ENCODE measurements at regions not wholly inside any gene's neighbourhood (a gene's known extent, or its start where the extent isn't known, plus 50 kb on each side); places are given as distances from the start of the nearest gene placed in this dataset.

GRCh38 chr20:16201191-16201590 is 372.1 kb downstream of the KIF16B start (continued):
- TF ChIP-seq, protein P1, sequence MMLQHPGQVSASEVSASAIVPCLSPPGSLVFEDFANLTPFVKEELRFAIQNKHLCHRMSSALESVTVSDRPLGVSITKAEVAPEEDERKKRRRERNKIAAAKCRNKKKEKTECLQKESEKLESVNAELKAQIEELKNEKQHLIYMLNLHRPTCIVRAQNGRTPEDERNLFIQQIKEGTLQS (IDR thresholded peaks at IDR 0.05; ENCODE audit: borderline replicate concordance, extremely low read depth, low read depth, low read length): no peak

DNA sequence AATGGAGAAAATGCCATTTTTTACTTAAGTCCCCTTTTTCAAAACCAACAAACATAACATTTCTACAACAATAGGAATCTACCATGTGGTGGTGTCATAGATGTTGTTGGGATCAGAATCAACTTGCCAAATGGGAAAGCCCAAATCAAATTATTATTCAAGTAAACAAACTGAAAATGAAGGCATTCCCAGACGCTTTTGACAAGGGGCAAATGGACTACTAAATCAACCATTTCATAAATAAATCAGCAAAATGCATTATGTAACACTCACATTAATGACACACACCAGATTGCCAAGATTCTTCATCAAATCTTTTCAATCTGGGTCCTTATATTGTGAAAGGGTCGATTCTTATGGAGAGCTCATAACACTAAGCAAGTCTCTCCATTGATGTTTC is 375.6 kb downstream of the KIF16B start:
- H3K27ac ChIP-seq (ENCODE audit: control insufficient read depth, insufficient read depth): no peak overlapping the region
- no TSS peak for BruUV-seq (replicated peaks)
- WGBS (ENCODE audit: insufficient coverage, insufficient replicate concordance, low lambda C conversion rate, missing lambda C conversion rate): 0% methylated on average over 2 of the region's 2 CpGs
- ChIA-PET CTCF (no interaction called here), POLR2A (no interaction called here), SMC1A (ENCODE audit: uncharacterized antibody, unreplicated experiment) (no interaction called here), RAD21 (ENCODE audit: unreplicated experiment) (no interaction called here)
- H3K9ac ChIP-seq (ENCODE audit: control insufficient read depth, insufficient read depth, low read length): no peak overlapping the region
- H3K4me1 ChIP-seq (ENCODE audit: control insufficient read depth, insufficient read depth, low read length): no peaks in the 10 kb centered on the region
- in situ Hi-C loops (cut with MboI) (no loop called here), intact Hi-C loops (cut with micrococcal nuclease; ENCODE audit: unreplicated experiment) (no loop called here)
- no peaks in the 10 kb centered on the region for H3K79me2 ChIP-seq (ENCODE audit: control insufficient read depth, insufficient read depth, low read length)
- no peaks in the 10 kb centered on the region; the same call in 2 of the 3 replicates for H3K9me3 ChIP-seq (replicated peaks; ENCODE audit: control insufficient read depth, insufficient read depth, low read length)
- H3K4me3 ChIP-seq: no peak overlapping the region
- no peak overlapping the region for H2AFZ ChIP-seq (ENCODE audit: control insufficient read depth, low read depth, low read length)
- H3K36me3 ChIP-seq (ENCODE audit: control insufficient read depth in 2 of 2, insufficient read depth in 2 of 2, low read length in 1 of 2): no peaks in the 10 kb centered on the region
- FAIRE-seq: no peak
- no peak overlapping the region for H3K4me2 ChIP-seq (ENCODE audit: control insufficient read depth, insufficient read depth)
- no peaks in the 10 kb centered on the region for H3K27me3 ChIP-seq (replicated peaks in 1 of 2; ENCODE audit: control insufficient read depth in 2 of 2, insufficient read depth in 2 of 2, low read length in 1 of 2)
- no peak for DNase-seq (ENCODE audit: low read depth, low spot score)
- no peaks in the 10 kb centered on the region for H4K20me1 ChIP-seq (ENCODE audit: control insufficient read depth, insufficient read depth)
- no peak for ATAC-seq
- TF ChIP-seq CBX3 (IDR thresholded peaks at IDR 0.05; ENCODE audit: borderline replicate concordance, low read depth): no peak
- TF ChIP-seq KAT2A (conservative IDR thresholded peaks at IDR 0.05; ENCODE audit: control insufficient read depth, low read depth, low read length): no peak
- TF ChIP-seq, protein P2, sequence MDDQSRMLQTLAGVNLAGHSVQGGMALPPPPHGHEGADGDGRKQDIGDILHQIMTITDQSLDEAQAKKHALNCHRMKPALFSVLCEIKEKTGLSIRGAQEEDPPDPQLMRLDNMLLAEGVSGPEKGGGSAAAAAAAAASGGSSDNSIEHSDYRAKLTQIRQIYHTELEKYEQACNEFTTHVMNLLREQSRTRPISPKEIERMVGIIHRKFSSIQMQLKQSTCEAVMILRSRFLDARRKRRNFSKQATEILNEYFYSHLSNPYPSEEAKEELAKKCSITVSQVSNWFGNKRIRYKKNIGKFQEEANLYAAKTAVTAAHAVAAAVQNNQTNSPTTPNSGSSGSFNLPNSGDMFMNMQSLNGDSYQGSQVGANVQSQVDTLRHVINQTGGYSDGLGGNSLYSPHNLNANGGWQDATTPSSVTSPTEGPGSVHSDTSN (IDR thresholded peaks at IDR 0.05; ENCODE audit: insufficient replicate concordance, low read depth, low read length): no peak
- no peak for TF ChIP-seq SIN3A (IDR thresholded peaks at IDR 0.05; ENCODE audit: low read depth, low read length)

- RAD21 ChIA-PET (ENCODE audit: unreplicated experiment): no interaction called here
- Histone ChIP-seq H3K9ac (ENCODE audit: control insufficient read depth, insufficient read depth, low read length) (no peak overlapping the region), H3K27me3 (replicated peaks in 1 of 2; ENCODE audit: control insufficient read depth in 2 of 2, insufficient read depth in 2 of 2, low read length in 1 of 2) (no peaks in the 10 kb centered on the region), H4K20me1 (ENCODE audit: control insufficient read depth, insufficient read depth) (no peaks in the 10 kb centered on the region), H3K9me3 (replicated peaks; ENCODE audit: control insufficient read depth, insufficient read depth, low read length) (no peaks in the 10 kb centered on the region), H3K36me3 (ENCODE audit: control insufficient read depth in 2 of 2, insufficient read depth in 2 of 2, low read length in 1 of 2) (no peaks in the 10 kb centered on the region), H3K4me2 (ENCODE audit: control insufficient read depth, insufficient read depth) (no peak overlapping the region), H3K27ac (ENCODE audit: control insufficient read depth, insufficient read depth) (no peak overlapping the region), H2AFZ (ENCODE audit: control insufficient read depth, low read depth, low read length) (no peak overlapping the region), H3K4me3 (no peak overlapping the region), H3K4me1 (ENCODE audit: control insufficient read depth, insufficient read depth, low read length) (no peaks in the 10 kb centered on the region), H3K79me2 (ENCODE audit: control insufficient read depth, insufficient read depth, low read length) (no peaks in the 10 kb centered on the region)
- CTCF ChIA-PET: no interaction called here
- in situ Hi-C loops (cut with MboI) (no loop called here), intact Hi-C loops (cut with micrococcal nuclease; ENCODE audit: unreplicated experiment) (no loop called here)
- POLR2A ChIA-PET: no interaction called here
- DNase-seq (ENCODE audit: low read depth, low spot score): no peak
- FAIRE-seq: no peak
- ATAC-seq: no peak
- SMC1A ChIA-PET (ENCODE audit: uncharacterized antibody, unreplicated experiment): no interaction called here
- BruUV-seq (replicated peaks): no TSS peak
- TF ChIP-seq, protein P3, sequence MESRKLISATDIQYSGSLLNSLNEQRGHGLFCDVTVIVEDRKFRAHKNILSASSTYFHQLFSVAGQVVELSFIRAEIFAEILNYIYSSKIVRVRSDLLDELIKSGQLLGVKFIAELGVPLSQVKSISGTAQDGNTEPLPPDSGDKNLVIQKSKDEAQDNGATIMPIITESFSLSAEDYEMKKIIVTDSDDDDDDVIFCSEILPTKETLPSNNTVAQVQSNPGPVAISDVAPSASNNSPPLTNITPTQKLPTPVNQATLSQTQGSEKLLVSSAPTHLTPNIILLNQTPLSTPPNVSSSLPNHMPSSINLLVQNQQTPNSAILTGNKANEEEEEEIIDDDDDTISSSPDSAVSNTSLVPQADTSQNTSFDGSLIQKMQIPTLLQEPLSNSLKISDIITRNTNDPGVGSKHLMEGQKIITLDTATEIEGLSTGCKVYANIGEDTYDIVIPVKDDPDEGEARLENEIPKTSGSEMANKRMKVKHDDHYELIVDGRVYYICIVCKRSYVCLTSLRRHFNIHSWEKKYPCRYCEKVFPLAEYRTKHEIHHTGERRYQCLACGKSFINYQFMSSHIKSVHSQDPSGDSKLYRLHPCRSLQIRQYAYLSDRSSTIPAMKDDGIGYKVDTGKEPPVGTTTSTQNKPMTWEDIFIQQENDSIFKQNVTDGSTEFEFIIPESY (IDR thresholded peaks at IDR 0.05): no peak
- no peak for TF ChIP-seq SIX5 (IDR thresholded peaks at IDR 0.05; ENCODE audit: low read depth, low read length, severe bottlenecking)
- TF ChIP-seq BCL11A (IDR thresholded peaks at IDR 0.05; ENCODE audit: low read depth, low read length): no peak
- no peak for TF ChIP-seq NR2C1 (IDR thresholded peaks at IDR 0.05)
- no peak for TF ChIP-seq SUPT20H (IDR thresholded peaks at IDR 0.05; ENCODE audit: borderline replicate concordance, control insufficient read depth, low read depth, low read length)
- no peak for TF ChIP-seq SIN3A (IDR thresholded peaks at IDR 0.05; ENCODE audit: low read depth, low read length)
- no peak for TF ChIP-seq ZNF217 (IDR thresholded peaks at IDR 0.05)
- TF ChIP-seq, protein P1 (IDR thresholded peaks at IDR 0.05; ENCODE audit: borderline replicate concordance, extremely low read depth, low read depth, low read length): no peak
- TF ChIP-seq ZZZ3 (IDR thresholded peaks at IDR 0.05; ENCODE audit: control insufficient read depth, insufficient read length, low read depth): no peak
- TF ChIP-seq SMAD5 (IDR thresholded peaks at IDR 0.05; ENCODE audit: low read depth): no peak
- no peak for TF ChIP-seq MTA3 (IDR thresholded peaks at IDR 0.05; ENCODE audit: borderline replicate concordance, low read length)
These were observed 377.6 kb downstream of the KIF16B start for GRCh38 chr20:16195671-16196070.
